ENCODE measurements at regions not wholly inside any gene's neighbourhood (a gene's known extent, or its start where the extent isn't known, plus 50 kb on each side); places are given as distances from the start of the nearest gene placed in this dataset.

DNA sequence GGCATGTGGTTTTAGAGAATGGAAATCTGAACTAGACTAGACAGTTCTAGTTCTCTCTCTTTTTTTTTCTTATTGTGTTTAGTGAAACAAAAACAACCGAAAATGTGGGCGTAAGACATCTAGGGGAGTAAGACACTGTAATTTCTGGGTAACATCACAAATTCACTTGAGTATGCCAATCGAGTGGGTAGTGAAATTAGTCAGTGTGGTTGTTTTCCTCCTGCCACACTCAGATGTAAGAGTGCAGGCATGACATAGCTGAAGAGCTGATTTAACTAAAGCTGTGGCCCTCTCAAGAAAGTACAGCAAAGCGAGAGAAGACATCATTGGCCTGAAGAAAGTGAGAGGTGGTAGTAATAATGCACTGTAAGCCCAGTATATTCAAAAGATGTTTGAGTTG, 1585.3 kb upstream of the AGA start:
- BruUV-seq (replicated peaks): no TSS peak
- H2AFZ ChIP-seq (ENCODE audit: low read length): no peak overlapping the region
- no peak overlapping the region for H3K4me3 ChIP-seq (replicated peaks in 1 of 3; ENCODE audit: insufficient read depth in 1 of 3, low read depth in 2 of 3, low read length in 3 of 3)
- H3K27ac ChIP-seq (ENCODE audit: extremely low read length, insufficient read depth, low read length): no peak overlapping the region
- H3K4me1 ChIP-seq (ENCODE audit: insufficient read depth, low read length): no peaks in the 10 kb centered on the region
- H3K4me2 ChIP-seq (ENCODE audit: low read depth, low read length): no peak overlapping the region
- peaks cover 49% of the 10 kb centered on the region for H3K9me3 ChIP-seq (ENCODE audit: low read length)
- H4K20me1 ChIP-seq (ENCODE audit: insufficient read depth, low read length): no peaks in the 10 kb centered on the region
- TF ChIP-seq, protein P1, sequence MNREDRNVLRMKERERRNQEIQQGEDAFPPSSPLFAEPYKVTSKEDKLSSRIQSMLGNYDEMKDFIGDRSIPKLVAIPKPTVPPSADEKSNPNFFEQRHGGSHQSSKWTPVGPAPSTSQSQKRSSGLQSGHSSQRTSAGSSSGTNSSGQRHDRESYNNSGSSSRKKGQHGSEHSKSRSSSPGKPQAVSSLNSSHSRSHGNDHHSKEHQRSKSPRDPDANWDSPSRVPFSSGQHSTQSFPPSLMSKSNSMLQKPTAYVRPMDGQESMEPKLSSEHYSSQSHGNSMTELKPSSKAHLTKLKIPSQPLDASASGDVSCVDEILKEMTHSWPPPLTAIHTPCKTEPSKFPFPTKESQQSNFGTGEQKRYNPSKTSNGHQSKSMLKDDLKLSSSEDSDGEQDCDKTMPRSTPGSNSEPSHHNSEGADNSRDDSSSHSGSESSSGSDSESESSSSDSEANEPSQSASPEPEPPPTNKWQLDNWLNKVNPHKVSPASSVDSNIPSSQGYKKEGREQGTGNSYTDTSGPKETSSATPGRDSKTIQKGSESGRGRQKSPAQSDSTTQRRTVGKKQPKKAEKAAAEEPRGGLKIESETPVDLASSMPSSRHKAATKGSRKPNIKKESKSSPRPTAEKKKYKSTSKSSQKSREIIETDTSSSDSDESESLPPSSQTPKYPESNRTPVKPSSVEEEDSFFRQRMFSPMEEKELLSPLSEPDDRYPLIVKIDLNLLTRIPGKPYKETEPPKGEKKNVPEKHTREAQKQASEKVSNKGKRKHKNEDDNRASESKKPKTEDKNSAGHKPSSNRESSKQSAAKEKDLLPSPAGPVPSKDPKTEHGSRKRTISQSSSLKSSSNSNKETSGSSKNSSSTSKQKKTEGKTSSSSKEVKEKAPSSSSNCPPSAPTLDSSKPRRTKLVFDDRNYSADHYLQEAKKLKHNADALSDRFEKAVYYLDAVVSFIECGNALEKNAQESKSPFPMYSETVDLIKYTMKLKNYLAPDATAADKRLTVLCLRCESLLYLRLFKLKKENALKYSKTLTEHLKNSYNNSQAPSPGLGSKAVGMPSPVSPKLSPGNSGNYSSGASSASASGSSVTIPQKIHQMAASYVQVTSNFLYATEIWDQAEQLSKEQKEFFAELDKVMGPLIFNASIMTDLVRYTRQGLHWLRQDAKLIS (CRISPR knock-in tag; IDR thresholded peaks at IDR 0.05): no peak
- TF ChIP-seq ATAD3A (CRISPR knock-in tag; IDR thresholded peaks at IDR 0.05) (no peak), PAWR (CRISPR knock-in tag; IDR thresholded peaks at IDR 0.05; ENCODE audit: borderline replicate concordance) (no peak), KAT7 (CRISPR knock-in tag; IDR thresholded peaks at IDR 0.05; ENCODE audit: borderline replicate concordance) (no peak), GATAD2A (CRISPR knock-in tag; IDR thresholded peaks at IDR 0.05) (no peak), AKAP8 (CRISPR knock-in tag; IDR thresholded peaks at IDR 0.05) (no peak), TEAD2 (CRISPR knock-in tag; IDR thresholded peaks at IDR 0.05) (no peak), SRY (CRISPR knock-in tag; IDR thresholded peaks at IDR 0.05) (no peak), SKI (IDR thresholded peaks at IDR 0.05; ENCODE audit: partially characterized antibody) (no peak), IRX3 (CRISPR knock-in tag; IDR thresholded peaks at IDR 0.05; ENCODE audit: borderline replicate concordance, low read depth) (no peak)
- no peaks in the 10 kb centered on the region for H3K36me3 ChIP-seq (replicated peaks in 1 of 2; ENCODE audit: control insufficient read depth in 1 of 2, insufficient read depth in 2 of 2, low read length in 2 of 2)
- H3K27me3 ChIP-seq (ENCODE audit: control insufficient read depth in 1 of 2, insufficient read depth in 2 of 2, low read length in 2 of 2): no peaks in the 10 kb centered on the region; a peak in 1 of 5 replicates
- 27% methylated on average over 4 of the region's 4 CpGs for WGBS (ENCODE audit: low lambda C conversion rate)
- POLR2A ChIA-PET: no interaction called here
- in situ Hi-C loops (cut with HindIII; ENCODE audit: extremely low pct_ligation_motif_present, low pct_unique_long_range_greater_than_20kb) (no loop called here), intact Hi-C loops (cut with micrococcal nuclease; ENCODE audit: unreplicated experiment) (no loop called here)
- no peak for DNase-seq (ENCODE audit: low spot score)
- ATAC-seq: no peak
- CTCF ChIA-PET (ENCODE audit: low intra/inter-chr PET ratio, low total read pairs): no interaction called here
- no peaks in the 10 kb centered on the region for H3K79me2 ChIP-seq (ENCODE audit: insufficient read depth, low read length)
- FAIRE-seq: no peak
- H3K9ac ChIP-seq (ENCODE audit: insufficient read depth, low read depth, low read length): no peak overlapping the region

Measured in HepG2 (cell line).